ENCODE measurements at regions not wholly inside any gene's neighbourhood (a gene's known extent, or its start where the extent isn't known, plus 50 kb on each side); places are given as distances from the start of the nearest gene placed in this dataset.

DNA sequence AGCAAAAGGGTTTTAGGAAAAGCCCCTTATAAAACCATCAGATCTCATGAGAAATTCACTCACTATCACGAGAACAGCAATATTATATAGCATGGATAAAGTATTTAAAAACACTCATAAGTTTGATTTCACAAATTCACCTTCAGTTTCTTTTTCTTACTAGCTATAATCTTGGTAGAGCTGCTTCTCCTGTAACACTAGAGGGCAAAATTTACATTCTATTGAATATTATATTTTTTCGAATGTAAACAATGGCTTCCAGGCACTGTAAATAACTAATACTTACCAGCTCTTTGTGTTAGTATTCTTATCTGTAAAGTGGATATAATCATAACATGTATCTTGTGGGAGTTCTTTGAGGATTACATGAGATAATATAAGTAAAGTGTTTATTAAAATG, 259.6 kb downstream of the CCER1 start:
- TF ChIP-seq, protein P1, sequence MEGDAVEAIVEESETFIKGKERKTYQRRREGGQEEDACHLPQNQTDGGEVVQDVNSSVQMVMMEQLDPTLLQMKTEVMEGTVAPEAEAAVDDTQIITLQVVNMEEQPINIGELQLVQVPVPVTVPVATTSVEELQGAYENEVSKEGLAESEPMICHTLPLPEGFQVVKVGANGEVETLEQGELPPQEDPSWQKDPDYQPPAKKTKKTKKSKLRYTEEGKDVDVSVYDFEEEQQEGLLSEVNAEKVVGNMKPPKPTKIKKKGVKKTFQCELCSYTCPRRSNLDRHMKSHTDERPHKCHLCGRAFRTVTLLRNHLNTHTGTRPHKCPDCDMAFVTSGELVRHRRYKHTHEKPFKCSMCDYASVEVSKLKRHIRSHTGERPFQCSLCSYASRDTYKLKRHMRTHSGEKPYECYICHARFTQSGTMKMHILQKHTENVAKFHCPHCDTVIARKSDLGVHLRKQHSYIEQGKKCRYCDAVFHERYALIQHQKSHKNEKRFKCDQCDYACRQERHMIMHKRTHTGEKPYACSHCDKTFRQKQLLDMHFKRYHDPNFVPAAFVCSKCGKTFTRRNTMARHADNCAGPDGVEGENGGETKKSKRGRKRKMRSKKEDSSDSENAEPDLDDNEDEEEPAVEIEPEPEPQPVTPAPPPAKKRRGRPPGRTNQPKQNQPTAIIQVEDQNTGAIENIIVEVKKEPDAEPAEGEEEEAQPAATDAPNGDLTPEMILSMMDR (IDR thresholded peaks at IDR 0.05 in 8 of 11, conservative IDR thresholded peaks at IDR 0.05 in 3 of 11) = no peak
- TF ChIP-seq POLR2A (IDR thresholded peaks at IDR 0.05) = no peak

Measured in spleen (tissue), 7 donors.